GM12891 (cell line): ENCODE measurements at regions not wholly inside any gene's neighbourhood (a gene's known extent, or its start where the extent isn't known, plus 50 kb on each side); places are given as distances from the start of the nearest gene placed in this dataset.

ENCODE experiments used
- DNase-seq: peaks from one replicate; pipeline ENCODE4 v3.0.0; 2011; ENCODE audit warnings: low spot score; ENCODE audit not compliant: insufficient read length
- FAIRE-seq: peaks from 2 replicates; lab custom pipeline; 2011; peaks lifted over from hg19 to GRCh38; lab: Jason Lieb, UNC
- PAX5 ChIP-seq: IDR thresholded peaks from 2 replicates; pipeline ENCODE4 v1.6.1; 2011; ENCODE audit warnings: low read length, moderate library complexity, mild to moderate bottlenecking; ENCODE audit not compliant: insufficient read depth, severe bottlenecking
- POLR2A ChIP-seq: IDR thresholded peaks from 2 replicates; pipeline ENCODE4 v1.6.1; 2011; ENCODE audit warnings: low read depth, low read length, control low read depth
- POLR2AphosphoS5 ChIP-seq: IDR thresholded peaks from 2 replicates; pipeline ENCODE4 v1.6.1; 2011; ENCODE audit warnings: low read depth, low read length, control low read depth
- POU2F2 ChIP-seq: IDR thresholded peaks from 2 replicates; pipeline ENCODE4 v1.6.1; 2011; ENCODE audit warnings: low read depth, mild to moderate bottlenecking, control low read depth, low read length, moderate library complexity
- SPI1 ChIP-seq: IDR thresholded peaks from 2 replicates; pipeline ENCODE4 v1.6.1; 2011; ENCODE audit warnings: low read depth, low read length, control low read depth
- TAF1 ChIP-seq: IDR thresholded peaks from 2 replicates; pipeline ENCODE4 v1.6.1; 2011; ENCODE audit warnings: low read depth, low read length, control low read depth

GRCh38 chr3:150307311-150308036, 100.6 kb upstream of the TSC22D2 start:
- TF ChIP-seq TAF1 = no peak
- no peak for TF ChIP-seq POU2F2
- no peak for TF ChIP-seq PAX5
- no peak for FAIRE-seq

DNA sequence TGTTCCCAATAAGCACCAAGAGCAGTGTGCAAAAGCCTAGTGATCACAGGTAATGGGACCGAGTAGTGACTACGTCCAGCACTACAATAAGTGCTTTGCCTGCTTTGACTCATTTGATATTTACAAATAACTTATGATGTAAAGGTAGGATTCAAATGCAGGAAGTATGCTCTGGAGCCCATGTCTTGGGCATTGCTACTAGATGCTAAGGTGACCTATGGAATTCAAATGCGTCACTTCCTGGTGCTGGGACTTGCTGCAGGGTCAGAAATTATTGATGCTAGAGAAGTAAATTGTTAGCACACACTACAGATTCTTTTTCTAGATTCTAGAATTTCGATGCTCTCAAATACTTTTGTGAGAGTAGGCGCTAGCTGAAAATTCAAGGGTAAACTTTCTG, 101.2 kb upstream of the TSC22D2 start:
- TF ChIP-seq POLR2A (no peak), PAX5 (no peak), TAF1 (no peak), SPI1 (no peak), POU2F2 (no peak), POLR2AphosphoS5 (no peak)
- FAIRE-seq (no peak), DNase-seq (no peak)

More at GRCh38 chr3:150307311-150308036, 100.6 kb upstream of the TSC22D2 start:
- DNase-seq = no peak

GRCh38 chr3:150306083-150306482, 102.0 kb upstream of the TSC22D2 start:
- TF ChIP-seq POLR2AphosphoS5 = no peak
- TF ChIP-seq TAF1 = no peak
- no peak for TF ChIP-seq SPI1
- TF ChIP-seq POU2F2 = no peak
- no peak for TF ChIP-seq POLR2A
- TF ChIP-seq PAX5 = no peak
- no peak for FAIRE-seq
- no peak for DNase-seq

- TF ChIP-seq POU2F2 (no peak), POLR2A (no peak), POLR2AphosphoS5 (no peak), SPI1 (no peak), TAF1 (no peak), PAX5 (no peak)
- FAIRE-seq (no peak), DNase-seq (no peak)
These were observed 104.3 kb upstream of the TSC22D2 start for GRCh38 chr3:150303768-150304167.

GRCh38 chr3:150302246-150302645, 105.9 kb upstream of the TSC22D2 start:
- no peak for FAIRE-seq
- no peak for TF ChIP-seq POU2F2
- TF ChIP-seq PAX5 = no peak
- TF ChIP-seq POLR2AphosphoS5 = no peak
- TF ChIP-seq TAF1 = no peak
- no peak for TF ChIP-seq POLR2A
- no peak for TF ChIP-seq SPI1
- no peak for DNase-seq

GRCh38 chr3:150300852-150301517, 107.1 kb upstream of the TSC22D2 start:
- FAIRE-seq (no peak), DNase-seq (no peak)
- TF ChIP-seq POLR2AphosphoS5 (no peak), PAX5 (no peak), TAF1 (no peak), POU2F2 (no peak), SPI1 (no peak), POLR2A (no peak)

DNA sequence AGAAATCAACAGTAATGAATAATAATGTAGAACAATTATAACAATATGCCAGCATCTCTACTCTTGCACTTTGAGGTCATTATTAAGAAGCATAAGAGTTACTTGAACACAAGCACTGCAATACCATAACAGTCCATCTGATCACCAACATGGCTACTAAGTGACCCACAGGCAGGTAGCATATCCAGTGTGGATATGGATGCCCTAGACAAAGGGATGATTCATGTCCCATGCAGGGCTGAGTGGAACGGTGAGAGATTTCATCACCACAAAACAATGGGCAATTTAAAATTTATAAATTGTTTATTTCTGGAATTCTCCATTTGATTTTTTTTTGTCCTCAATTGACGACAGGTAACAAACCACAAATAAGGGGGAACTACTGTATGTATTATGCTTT, 107.7 kb upstream of the TSC22D2 start:
- DNase-seq (no peak), FAIRE-seq (no peak)
- TF ChIP-seq POU2F2 (no peak), SPI1 (no peak), TAF1 (no peak), POLR2A (no peak), PAX5 (no peak), POLR2AphosphoS5 (no peak)

- no peak for FAIRE-seq
- DNase-seq = no peak
- no peak for TF ChIP-seq POLR2A
- no peak for TF ChIP-seq POLR2AphosphoS5
- no peak for TF ChIP-seq TAF1
- no peak for TF ChIP-seq PAX5
These were observed 108.9 kb upstream of the TSC22D2 start for GRCh38 chr3:150299201-150299600.

DNA sequence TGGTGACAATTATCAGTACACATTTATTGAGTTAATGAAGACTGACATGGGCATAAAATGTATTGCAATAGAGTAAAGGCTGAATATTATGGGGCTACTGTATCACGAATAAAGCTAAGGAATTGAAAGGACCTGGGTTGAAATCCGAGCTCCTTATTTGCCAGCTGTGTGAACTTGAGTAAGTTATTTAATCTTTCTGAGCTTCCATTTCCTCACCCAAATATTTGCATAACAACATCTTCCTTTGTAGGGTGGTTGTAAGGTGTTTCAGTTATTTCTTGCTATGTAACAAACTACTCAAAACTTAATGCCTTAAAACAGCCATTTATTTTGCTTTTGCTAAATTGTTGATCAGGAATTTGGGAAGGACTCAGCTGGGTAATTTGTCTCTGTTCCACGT, 111.1 kb upstream of the TSC22D2 start:
- FAIRE-seq (no peak), DNase-seq (no peak)
- TF ChIP-seq PAX5 = no peak
- TF ChIP-seq TAF1 = no peak
- no peak for TF ChIP-seq SPI1
- TF ChIP-seq POLR2A = no peak
- no peak for TF ChIP-seq POU2F2
- no peak for TF ChIP-seq POLR2AphosphoS5

DNA sequence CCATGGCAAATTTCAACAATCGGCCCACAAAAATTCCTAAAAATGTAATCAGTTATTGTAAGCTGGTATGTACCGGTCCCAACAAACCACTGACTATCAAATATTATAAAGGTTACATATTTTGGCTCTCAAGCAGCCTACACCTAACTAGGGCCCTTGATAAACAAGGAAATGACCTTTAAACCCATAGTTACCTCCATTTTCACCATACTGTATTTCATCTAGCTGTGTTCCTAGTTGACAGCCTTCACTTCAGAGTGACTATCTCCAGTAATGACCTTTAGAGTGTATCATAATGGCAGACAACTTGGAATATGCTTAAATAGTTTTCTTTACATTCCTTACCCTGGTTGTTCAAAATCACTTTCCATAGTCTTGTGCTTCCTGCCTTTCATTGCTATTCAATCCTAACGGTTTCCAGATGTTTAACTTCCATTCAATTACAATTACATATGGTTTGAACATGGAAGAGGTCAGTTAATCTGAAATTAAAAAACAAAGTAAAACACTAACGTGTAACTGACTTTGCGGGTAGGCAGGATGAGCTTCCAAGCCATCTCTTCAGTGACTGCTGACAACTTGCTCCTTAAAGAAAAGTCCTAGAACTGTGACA, 111.9 kb upstream of the TSC22D2 start:
- FAIRE-seq (no peak), DNase-seq (no peak)
- no peak for TF ChIP-seq TAF1
- no peak for TF ChIP-seq SPI1
- TF ChIP-seq POLR2AphosphoS5 = no peak
- no peak for TF ChIP-seq POU2F2
- no peak for TF ChIP-seq PAX5
- TF ChIP-seq POLR2A = no peak
